ENCODE measurements at regions not wholly inside any gene's neighbourhood (a gene's known extent, or its start where the extent isn't known, plus 50 kb on each side); places are given as distances from the start of the nearest gene placed in this dataset.

- no peak for DNase-seq
These were observed 150.2 kb upstream of the PLEKHG7 start for GRCh38 chr12:92552412-92553108.

- DNase-seq: no peak
These were observed 150.9 kb upstream of the PLEKHG7 start for GRCh38 chr12:92551853-92552397.

- DNase-seq: no peak
These were observed 151.6 kb upstream of the PLEKHG7 start for GRCh38 chr12:92551210-92551609.

- DNase-seq: no peak
These were observed 152.1 kb upstream of the PLEKHG7 start for GRCh38 chr12:92550661-92551060.

GRCh38 chr12:92550254-92550653, 152.5 kb upstream of the PLEKHG7 start:
- no peak for DNase-seq

GRCh38 chr12:92549516-92549915, 153.3 kb upstream of the PLEKHG7 start:
- no peak for DNase-seq

GRCh38 chr12:92547906-92548305, 154.9 kb upstream of the PLEKHG7 start:
- DNase-seq: no peak

GRCh38 chr12:92547420-92547819, 155.4 kb upstream of the PLEKHG7 start:
- no peak for DNase-seq

GRCh38 chr12:92546635-92547348, 156.0 kb upstream of the PLEKHG7 start:
- DNase-seq: no peak

GRCh38 chr12:92546259-92546634, 156.5 kb upstream of the PLEKHG7 start:
- no peak for DNase-seq

- DNase-seq: no peak
These were observed 158.5 kb upstream of the PLEKHG7 start for GRCh38 chr12:92544322-92544721.

GRCh38 chr12:92543840-92544239, 158.9 kb upstream of the PLEKHG7 start:
- no peak for DNase-seq

- no peak for DNase-seq
These were observed 159.4 kb upstream of the PLEKHG7 start for GRCh38 chr12:92543359-92543758.

GRCh38 chr12:92541731-92542130, 161.1 kb upstream of the PLEKHG7 start:
- DNase-seq: no peak

GRCh38 chr12:92540782-92541423, 161.9 kb upstream of the PLEKHG7 start:
- DNase-seq: no peak

- no peak for DNase-seq
These were observed 162.6 kb upstream of the PLEKHG7 start for GRCh38 chr12:92539976-92540781.

GRCh38 chr12:92539110-92539749, 163.6 kb upstream of the PLEKHG7 start:
- no peak for DNase-seq

GRCh38 chr12:92537290-92537960, 165.4 kb upstream of the PLEKHG7 start:
- no peak for DNase-seq

GRCh38 chr12:92535961-92536360, 166.8 kb upstream of the PLEKHG7 start:
- no peak for DNase-seq

GRCh38 chr12:92533280-92533890, 169.4 kb upstream of the PLEKHG7 start:
- no peak for DNase-seq

- no peak for DNase-seq
These were observed 172.1 kb upstream of the PLEKHG7 start for GRCh38 chr12:92530706-92531105.
